ENCODE measurements at regions not wholly inside any gene's neighbourhood (a gene's known extent, or its start where the extent isn't known, plus 50 kb on each side); places are given as distances from the start of the nearest gene placed in this dataset.

- CTCF ChIA-PET: interaction anchor here (1.3 kb wide), 1 partner anchor 58 kb away, joined by 3 read pairs; no protein-coding TSS in a partner anchor
- H3K4me1 ChIP-seq (ENCODE audit: control insufficient read depth in 2 of 2, insufficient read depth in 2 of 2, low read length in 2 of 2): no peaks in the 10 kb centered on the region
- no peaks in the 10 kb centered on the region for H3K36me3 ChIP-seq (replicated peaks in 1 of 2; ENCODE audit: control extremely low read depth in 1 of 2, control insufficient read depth in 1 of 2, extremely low read depth in 1 of 2, insufficient read depth in 2 of 2, low read length in 1 of 2)
- H3K27me3 ChIP-seq (replicated peaks in 1 of 4; ENCODE audit: control extremely low read depth in 1 of 4, control insufficient read depth in 3 of 4, insufficient read depth in 4 of 4, low read length in 3 of 4): no peaks in the 10 kb centered on the region
- POLR2A ChIA-PET: no interaction called here
- intact Hi-C loops (cut with micrococcal nuclease): no loop called here
- ATAC-seq (ENCODE audit: low read depth): no peak
- H3K9me3 ChIP-seq (ENCODE audit: control extremely low read depth in 1 of 3, control insufficient read depth in 2 of 3, insufficient read depth in 1 of 3, low read length in 2 of 3): peaks cover 0 to 3% (median 0%) of the 10 kb centered on the region in 3 donors
- no peak overlapping the region for H3K9ac ChIP-seq (ENCODE audit: low read length)
- no peak overlapping the region for H2AFZ ChIP-seq (ENCODE audit: insufficient read depth, low read depth, low read length, poor library complexity, severe bottlenecking)
- no peaks in the 10 kb centered on the region for H4K20me1 ChIP-seq (ENCODE audit: control insufficient read depth, insufficient read depth, low read length, poor library complexity, severe bottlenecking)
- Mint-ChIP-seq H3K9me3 (ENCODE audit: insufficient read depth) (no peaks in the 10 kb centered on the region), H3K27me3 (peaks cover 10% of the 10 kb centered on the region), H3K4me3 (no peak overlapping the region), H3K4me1 (no peaks in the 10 kb centered on the region), H3K27ac (no peak overlapping the region)
- no peak overlapping the region for H3K4me3 ChIP-seq (ENCODE audit: control extremely low read depth in 1 of 5, extremely low read depth in 1 of 5, insufficient read depth in 1 of 5, low read depth in 2 of 5, low read length in 4 of 5)
- no peak for TF ChIP-seq CTCF (IDR thresholded peaks at IDR 0.05)
- TF ChIP-seq EZH2 (IDR thresholded peaks at IDR 0.05; ENCODE audit: borderline replicate concordance, insufficient read depth, low read depth, low read length, poor library complexity, severe bottlenecking): no peak
- H3K27ac ChIP-seq (ENCODE audit: low read length in 2 of 2): no peak overlapping the region
- H3K79me2 ChIP-seq (ENCODE audit: control insufficient read depth, insufficient read depth, low read length): no peaks in the 10 kb centered on the region
- H3K4me2 ChIP-seq (replicated peaks; ENCODE audit: low read depth, low read length, poor library complexity, severe bottlenecking): no peak overlapping the region
- DNase-seq: no peak
- WGBS (ENCODE audit: insufficient coverage): 100% methylated on average over 2 of the region's 4 CpGs
Measured at GRCh38 chr2:29981402-29981801, 60.0 kb upstream of the ALK start.

- CTCF ChIA-PET: no interaction called here
Measured at GRCh38 chr2:29983308-29983707, 61.9 kb upstream of the ALK start.

More at GRCh38 chr2:29983308-29983707, 61.9 kb upstream of the ALK start:
- Histone ChIP-seq H3K4me3 (ENCODE audit: control extremely low read depth in 1 of 5, extremely low read depth in 1 of 5, insufficient read depth in 1 of 5, low read depth in 2 of 5, low read length in 4 of 5) (no peak overlapping the region), H3K27me3 (replicated peaks in 1 of 4; ENCODE audit: control extremely low read depth in 1 of 4, control insufficient read depth in 3 of 4, insufficient read depth in 4 of 4, low read length in 3 of 4) (no peaks in the 10 kb centered on the region), H4K20me1 (ENCODE audit: control insufficient read depth, insufficient read depth, low read length, poor library complexity, severe bottlenecking) (no peaks in the 10 kb centered on the region), H3K36me3 (replicated peaks in 1 of 2; ENCODE audit: control extremely low read depth in 1 of 2, control insufficient read depth in 1 of 2, extremely low read depth in 1 of 2, insufficient read depth in 2 of 2, low read length in 1 of 2) (no peaks in the 10 kb centered on the region), H2AFZ (ENCODE audit: insufficient read depth, low read depth, low read length, poor library complexity, severe bottlenecking) (no peak overlapping the region), H3K4me2 (replicated peaks; ENCODE audit: low read depth, low read length, poor library complexity, severe bottlenecking) (no peak overlapping the region), H3K79me2 (ENCODE audit: control insufficient read depth, insufficient read depth, low read length) (no peaks in the 10 kb centered on the region), H3K9me3 (ENCODE audit: control extremely low read depth in 1 of 3, control insufficient read depth in 2 of 3, insufficient read depth in 1 of 3, low read length in 2 of 3) (peaks cover 0 to 3% (median 0%) of the 10 kb centered on the region in 3 donors), H3K27ac (ENCODE audit: low read length in 2 of 2) (no peak overlapping the region), H3K9ac (ENCODE audit: low read length) (no peak overlapping the region), H3K4me1 (ENCODE audit: control insufficient read depth in 2 of 2, insufficient read depth in 2 of 2, low read length in 2 of 2) (no peaks in the 10 kb centered on the region)
- Mint-ChIP-seq H3K9me3 (ENCODE audit: insufficient read depth) (no peaks in the 10 kb centered on the region), H3K27me3 (peaks cover 10% of the 10 kb centered on the region), H3K4me3 (no peak overlapping the region), H3K4me1 (no peaks in the 10 kb centered on the region), H3K27ac (no peak overlapping the region)
- ATAC-seq (ENCODE audit: low read depth): no peak
- no peak for DNase-seq
- POLR2A ChIA-PET: no interaction called here
- TF ChIP-seq CTCF (IDR thresholded peaks at IDR 0.05): no peak
- no peak for TF ChIP-seq EZH2 (IDR thresholded peaks at IDR 0.05; ENCODE audit: borderline replicate concordance, insufficient read depth, low read depth, low read length, poor library complexity, severe bottlenecking)
- intact Hi-C loops (cut with micrococcal nuclease): no loop called here
- WGBS (ENCODE audit: insufficient coverage): no CpG with 5 or more reads among the region's 4 CpGs
